ENCODE measurements at regions not wholly inside any gene's neighbourhood (a gene's known extent, or its start where the extent isn't known, plus 50 kb on each side); places are given as distances from the start of the nearest gene placed in this dataset.

- TF ChIP-seq ZNF274 (IDR thresholded peaks at IDR 0.05; ENCODE audit: borderline replicate concordance, extremely low read depth, low read length) (no peak), SP4 (IDR thresholded peaks at IDR 0.05; ENCODE audit: low read length) (no peak), SIN3A (conservative IDR thresholded peaks at IDR 0.05 in 1 of 2, IDR thresholded peaks at IDR 0.05 in 1 of 2; ENCODE audit: low read depth in 1 of 2, low read length in 2 of 2) (no peak), BRCA1 (IDR thresholded peaks at IDR 0.05; ENCODE audit: low read depth, low read length) (no peak)
Observed at GRCh38 chr11:92595052-92595451, 370.4 kb downstream of the FAT3 start (continued).
